ENCODE measurements at regions not wholly inside any gene's neighbourhood (a gene's known extent, or its start where the extent isn't known, plus 50 kb on each side); places are given as distances from the start of the nearest gene placed in this dataset.

GRCh38 chr14:85198001-85198400 lies 331.9 kb upstream of the FLRT2 start:
- TF ChIP-seq POLR2A (IDR thresholded peaks at IDR 0.05) = no peak
- TF ChIP-seq CTCF (IDR thresholded peaks at IDR 0.05) = no peak
- TF ChIP-seq POLR2AphosphoS5 (IDR thresholded peaks at IDR 0.05; ENCODE audit: insufficient read depth in 1 of 2, low read depth in 1 of 2) = no peak

Data from vagina (tissue), 2 donors.